ENCODE measurements at regions not wholly inside any gene's neighbourhood (a gene's known extent, or its start where the extent isn't known, plus 50 kb on each side); places are given as distances from the start of the nearest gene placed in this dataset.

DNA sequence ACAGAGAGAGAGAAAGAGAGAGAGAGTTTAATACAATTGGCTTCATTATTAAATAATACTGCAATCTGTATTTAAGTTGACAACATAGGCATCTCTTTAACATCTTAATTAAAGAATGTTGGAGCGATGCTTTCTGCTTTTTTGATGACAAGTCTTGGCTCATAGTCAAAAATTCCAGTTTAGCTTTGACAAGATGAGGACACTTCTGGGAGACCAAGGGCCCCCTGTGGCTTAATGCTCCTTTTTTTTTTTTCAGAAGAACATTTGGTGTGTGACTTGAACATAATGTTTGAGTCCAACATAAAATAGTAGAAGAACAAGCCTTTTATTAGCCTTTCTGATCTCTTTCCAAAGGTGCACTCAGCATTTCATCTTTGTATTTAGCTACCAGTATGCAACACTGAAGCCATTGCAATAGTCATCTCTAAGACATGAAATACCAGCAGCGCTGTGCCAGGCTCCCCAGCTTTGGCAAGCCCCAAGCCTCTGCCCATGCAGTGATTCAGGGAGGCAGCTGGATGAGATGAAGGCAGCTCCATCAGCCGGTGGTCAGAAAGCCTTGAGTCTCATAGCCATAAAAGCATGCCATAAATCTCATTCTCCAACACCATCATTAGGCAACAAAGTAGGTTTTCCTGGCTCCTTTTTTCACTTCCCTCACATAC, 349.4 kb upstream of the SEMA6D start:
- peaks cover 4 to 21% of the 10 kb centered on the region in 2 donors for H3K4me1 ChIP-seq
- no peak overlapping the region for H3K4me3 ChIP-seq (replicated peaks in 1 of 3)
- H3K27me3 ChIP-seq = no peaks in the 10 kb centered on the region
- 66 to 67% methylated on average over 3 of the region's 3 CpGs for WGBS, 2 donors
- H3K36me3 ChIP-seq = no peaks in the 10 kb centered on the region
- intact Hi-C loops (cut with DNase I) = no loop called here
- H3K27ac ChIP-seq = no peak overlapping the region
- peak; percentile 7 to 16 for DNase-seq
- no peaks in the 10 kb centered on the region for H3K9me3 ChIP-seq
- TF ChIP-seq, protein P1, sequence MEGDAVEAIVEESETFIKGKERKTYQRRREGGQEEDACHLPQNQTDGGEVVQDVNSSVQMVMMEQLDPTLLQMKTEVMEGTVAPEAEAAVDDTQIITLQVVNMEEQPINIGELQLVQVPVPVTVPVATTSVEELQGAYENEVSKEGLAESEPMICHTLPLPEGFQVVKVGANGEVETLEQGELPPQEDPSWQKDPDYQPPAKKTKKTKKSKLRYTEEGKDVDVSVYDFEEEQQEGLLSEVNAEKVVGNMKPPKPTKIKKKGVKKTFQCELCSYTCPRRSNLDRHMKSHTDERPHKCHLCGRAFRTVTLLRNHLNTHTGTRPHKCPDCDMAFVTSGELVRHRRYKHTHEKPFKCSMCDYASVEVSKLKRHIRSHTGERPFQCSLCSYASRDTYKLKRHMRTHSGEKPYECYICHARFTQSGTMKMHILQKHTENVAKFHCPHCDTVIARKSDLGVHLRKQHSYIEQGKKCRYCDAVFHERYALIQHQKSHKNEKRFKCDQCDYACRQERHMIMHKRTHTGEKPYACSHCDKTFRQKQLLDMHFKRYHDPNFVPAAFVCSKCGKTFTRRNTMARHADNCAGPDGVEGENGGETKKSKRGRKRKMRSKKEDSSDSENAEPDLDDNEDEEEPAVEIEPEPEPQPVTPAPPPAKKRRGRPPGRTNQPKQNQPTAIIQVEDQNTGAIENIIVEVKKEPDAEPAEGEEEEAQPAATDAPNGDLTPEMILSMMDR (IDR thresholded peaks at IDR 0.05) = no peak
- TF ChIP-seq POLR2A (IDR thresholded peaks at IDR 0.05) = no peak

DNA sequence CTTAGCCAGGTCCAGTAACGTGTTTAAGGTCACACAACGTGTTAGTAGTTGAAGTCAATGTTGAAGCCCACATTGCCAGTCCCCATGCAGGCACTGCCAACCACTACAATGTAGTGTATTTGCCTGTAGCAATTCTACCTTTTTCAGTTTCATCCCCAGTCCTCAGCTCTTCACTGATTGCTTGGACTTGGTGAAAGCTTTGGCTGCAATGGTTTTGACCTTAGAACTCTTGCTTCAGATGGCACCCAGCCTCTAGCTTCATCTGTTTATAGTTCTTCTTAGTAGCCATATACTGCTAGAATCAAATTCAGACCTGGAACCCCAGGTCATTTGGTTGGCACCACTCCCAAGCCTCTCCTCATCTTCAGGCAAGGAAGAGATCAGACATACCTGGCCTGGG, 345.4 kb upstream of the SEMA6D start:
- intact Hi-C loops (cut with DNase I) = no loop called here
- 84 to 98% methylated on average over 2 of the region's 2 CpGs for WGBS, 2 donors

DNA sequence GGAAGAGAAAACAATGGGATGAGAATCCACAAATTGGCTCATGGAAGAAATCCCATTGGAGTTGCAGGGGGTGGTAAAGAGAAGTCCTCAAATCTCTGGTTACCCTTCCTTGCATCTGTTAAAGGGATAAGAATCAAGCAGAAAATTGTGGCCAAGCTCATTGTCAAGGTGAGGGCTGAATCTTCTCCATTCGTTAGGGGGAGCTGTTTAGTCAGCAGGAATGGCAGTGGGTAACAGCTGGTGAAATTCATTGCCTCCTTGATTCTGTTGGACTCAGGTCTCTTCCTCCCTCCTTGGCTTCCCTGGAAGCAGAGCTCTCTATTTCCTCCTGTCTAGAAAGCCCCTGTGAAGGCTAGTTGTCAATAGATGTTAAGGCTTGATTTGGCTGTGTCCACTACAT, 343.1 kb upstream of the SEMA6D start:
- intact Hi-C loops (cut with DNase I) = no loop called here
- H3K27me3 ChIP-seq = no peaks in the 10 kb centered on the region
- no peaks in the 10 kb centered on the region for H3K36me3 ChIP-seq
- H3K9me3 ChIP-seq = no peaks in the 10 kb centered on the region
- no peak overlapping the region for H3K27ac ChIP-seq
- WGBS, 2 donors = 25 to 31% methylated on average over 1 of the region's 1 CpG
- H3K4me1 ChIP-seq = no peaks in the 10 kb centered on the region
- DNase-seq = no peak
- H3K4me3 ChIP-seq (replicated peaks in 1 of 3) = no peak overlapping the region
- TF ChIP-seq POLR2A (IDR thresholded peaks at IDR 0.05) = no peak
- TF ChIP-seq, protein P1 (IDR thresholded peaks at IDR 0.05) = no peak

More for the DNA sequence above, 345.4 kb upstream of the SEMA6D start:
- H3K4me3 ChIP-seq (replicated peaks in 1 of 3) = no peak overlapping the region
- DNase-seq = no peak
- H3K27ac ChIP-seq = no peak overlapping the region
- H3K27me3 ChIP-seq = no peaks in the 10 kb centered on the region
- H3K36me3 ChIP-seq = no peaks in the 10 kb centered on the region
- H3K4me1 ChIP-seq = peaks cover 4 to 10% of the 10 kb centered on the region in 2 donors
- H3K9me3 ChIP-seq = no peaks in the 10 kb centered on the region
- TF ChIP-seq, protein P1 (IDR thresholded peaks at IDR 0.05) = no peak
- TF ChIP-seq POLR2A (IDR thresholded peaks at IDR 0.05) = no peak

DNA sequence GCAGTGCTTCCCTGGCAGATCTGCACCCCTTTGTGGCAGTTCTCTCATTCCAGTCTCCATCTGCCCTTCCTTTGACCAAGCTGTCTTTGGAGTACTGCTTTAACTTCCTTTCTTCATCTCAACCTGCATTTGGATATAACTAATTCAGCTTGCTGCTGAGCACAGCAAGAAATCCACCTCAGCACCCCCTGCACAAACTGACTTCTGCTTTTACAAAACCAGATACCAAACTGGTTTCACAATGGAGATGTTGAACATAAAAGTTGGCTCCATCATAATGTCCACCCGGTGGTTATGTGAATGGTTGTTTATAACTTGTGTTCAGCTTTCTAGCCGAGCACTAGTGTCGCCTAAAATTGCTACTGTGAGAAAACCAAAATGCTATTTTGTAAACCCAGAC, 341.1 kb upstream of the SEMA6D start:
- TF ChIP-seq, protein P1 (IDR thresholded peaks at IDR 0.05) = no peak
- TF ChIP-seq POLR2A (IDR thresholded peaks at IDR 0.05) = no peak
- Histone ChIP-seq H3K4me1 (no peaks in the 10 kb centered on the region), H3K9me3 (no peaks in the 10 kb centered on the region), H3K27me3 (no peaks in the 10 kb centered on the region), H3K36me3 (no peaks in the 10 kb centered on the region), H3K4me3 (replicated peaks in 1 of 3) (no peak overlapping the region), H3K27ac (no peak overlapping the region)
- DNase-seq = no peak
- 83 to 95% methylated on average over 3 of the region's 3 CpGs for WGBS, 2 donors
- intact Hi-C loops (cut with DNase I) = no loop called here

DNA sequence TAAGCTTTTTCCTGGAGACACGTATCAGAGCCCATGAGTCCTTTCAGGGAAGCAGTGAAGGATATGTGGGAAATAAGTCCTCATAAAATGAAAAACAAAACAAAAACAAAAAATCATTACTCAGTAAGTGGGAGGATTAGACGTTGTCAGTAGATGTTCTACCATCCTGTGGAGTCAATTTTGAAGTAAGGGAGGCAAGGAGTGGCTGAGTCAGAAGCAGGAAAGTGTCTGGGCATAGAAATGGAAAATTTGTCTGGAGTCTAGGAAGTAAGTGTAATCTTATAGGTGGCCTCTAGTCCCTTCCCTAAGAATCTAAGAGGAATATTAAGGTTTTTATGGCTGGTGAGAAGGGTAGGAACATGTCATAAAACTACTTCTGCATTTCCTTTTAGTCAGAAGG, 339.8 kb upstream of the SEMA6D start:
- intact Hi-C loops (cut with DNase I) = no loop called here
- WGBS, 2 donors = 47 to 64% methylated on average over 2 of the region's 2 CpGs
- Histone ChIP-seq H3K4me3 (replicated peaks in 1 of 3) (no peak overlapping the region), H3K36me3 (no peaks in the 10 kb centered on the region), H3K9me3 (no peaks in the 10 kb centered on the region), H3K4me1 (no peaks in the 10 kb centered on the region), H3K27ac (no peak overlapping the region), H3K27me3 (no peaks in the 10 kb centered on the region)
- no peak for DNase-seq
- TF ChIP-seq POLR2A (IDR thresholded peaks at IDR 0.05) = no peak
- TF ChIP-seq, protein P1 (IDR thresholded peaks at IDR 0.05) = no peak

All from thyroid gland (tissue), 4 donors.